Panc1 (cell line): ENCODE measurements at regions not wholly inside any gene's neighbourhood (a gene's known extent, or its start where the extent isn't known, plus 50 kb on each side); places are given as distances from the start of the nearest gene placed in this dataset.

Experiments
- CTCF ChIP-seq: fragments of 450-650 bp; IDR thresholded peaks from 2 replicates; pipeline ENCODE4 v1.5.1; 2017; ENCODE audit warnings: mild to moderate bottlenecking
- POLR2AphosphoS5 ChIP-seq: IDR thresholded peaks from 2 replicates; pipeline ENCODE4 v1.6.1; 2012; ENCODE audit warnings: mild to moderate bottlenecking, low read depth, low read length, moderate library complexity
- REST ChIP-seq, 2 experiments: IDR thresholded peaks; 2 replicates each; pipeline ENCODE4 v1.6.1; 2011 to 2012; ENCODE audit warnings: low read depth in 2 of 2, control low read depth in 1 of 2, low read length in 1 of 2, mild to moderate bottlenecking in 1 of 2, moderate library complexity in 1 of 2; ENCODE audit not compliant: insufficient read depth in 1 of 2
- SIN3A ChIP-seq: IDR thresholded peaks from 2 replicates; pipeline ENCODE4 v1.6.1; 2012; ENCODE audit warnings: low read depth, mild to moderate bottlenecking, low read length, moderate library complexity, borderline replicate concordance; ENCODE audit not compliant: insufficient read depth

DNA sequence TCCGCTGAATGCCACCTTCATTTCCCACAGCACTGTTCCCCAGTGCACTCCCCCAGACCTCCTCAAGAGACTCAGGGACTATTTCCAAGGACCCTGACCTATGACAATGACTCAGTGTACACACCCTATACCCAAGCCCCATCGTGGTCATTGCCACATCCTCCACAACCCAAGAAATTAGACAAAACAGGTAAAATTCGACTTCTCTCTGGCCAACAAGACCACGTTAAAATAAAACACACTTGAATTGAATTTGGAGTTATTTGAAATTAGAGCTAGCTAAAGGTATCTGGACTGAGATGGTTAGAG, 126.4 kb upstream of the NCK2 start:
- no peak for TF ChIP-seq CTCF
- no peak for TF ChIP-seq SIN3A
- TF ChIP-seq POLR2AphosphoS5: no peak
- no peak for TF ChIP-seq REST (IDR thresholded peaks at IDR 0.05; ENCODE audit: insufficient read depth in 1 of 2, low read depth in 2 of 2, low read length in 1 of 2)
